SK-MEL-5 (cell line): ENCODE measurements at regions not wholly inside any gene's neighbourhood (a gene's known extent, or its start where the extent isn't known, plus 50 kb on each side); places are given as distances from the start of the nearest gene placed in this dataset.
"Not testable (repeated sequence)": the region's sequence is repeated elsewhere in the genome, so short reads cannot be mapped to it uniquely, and the experiment has no call there.

Experiments
- DNase-seq: peaks from one replicate; pipeline ENCODE4 v3.0.0-alpha.2; 2016; ENCODE audit warnings: low read depth, low spot score
- in situ Hi-C: cut with HindIII; loops from 2 replicates; pipeline ENCODE4 v1.10.0; 2016; ENCODE audit warnings: low sequenced_read_pairs, high pct_unique_total_duplicates, low pct_unique_long_range_greater_than_20kb

DNA sequence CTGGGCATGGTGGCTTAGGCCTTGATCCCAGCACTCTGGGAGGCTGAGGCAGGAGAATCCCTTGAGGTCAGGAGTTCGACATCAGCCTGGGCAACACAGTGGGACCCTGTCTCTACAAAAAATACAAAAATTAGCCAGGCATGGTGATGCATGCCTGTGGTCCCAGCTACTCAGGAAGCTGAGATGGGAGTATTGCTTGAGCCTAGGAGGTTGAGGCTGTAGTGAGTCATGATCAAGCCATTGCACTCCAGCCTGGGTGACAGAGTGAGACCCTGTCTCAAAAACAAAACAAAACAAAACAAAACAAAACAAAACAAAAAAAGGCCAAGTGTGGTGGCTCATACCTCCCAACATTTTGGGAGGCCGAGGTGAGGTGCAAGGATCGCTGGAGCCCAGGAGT lies 111.8 kb upstream of the XPO1 start:
- DNase-seq, in situ Hi-C loops: not testable (repeated sequence)

DNA sequence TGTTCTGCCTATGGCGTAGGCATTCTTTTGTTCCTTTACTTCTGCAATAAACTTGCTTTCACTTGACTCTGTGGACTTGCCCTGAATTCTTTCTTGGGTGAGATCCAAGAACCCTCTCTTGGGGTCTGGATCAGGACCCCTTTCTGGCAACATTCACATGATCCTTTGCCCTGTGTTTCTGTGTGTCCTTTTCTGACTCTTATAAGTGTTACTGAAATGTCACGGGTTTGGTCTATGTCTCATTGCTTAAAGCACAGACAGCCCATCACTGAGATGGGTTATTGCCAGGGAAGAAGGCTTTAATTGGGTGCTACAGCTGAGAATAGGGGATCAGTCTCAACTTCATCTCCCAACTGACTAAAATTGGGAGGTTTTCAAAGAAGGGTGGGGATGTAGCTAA lies 110.9 kb upstream of the XPO1 start:
- DNase-seq, result no peak
- in situ Hi-C loops, result no loop called here

DNA sequence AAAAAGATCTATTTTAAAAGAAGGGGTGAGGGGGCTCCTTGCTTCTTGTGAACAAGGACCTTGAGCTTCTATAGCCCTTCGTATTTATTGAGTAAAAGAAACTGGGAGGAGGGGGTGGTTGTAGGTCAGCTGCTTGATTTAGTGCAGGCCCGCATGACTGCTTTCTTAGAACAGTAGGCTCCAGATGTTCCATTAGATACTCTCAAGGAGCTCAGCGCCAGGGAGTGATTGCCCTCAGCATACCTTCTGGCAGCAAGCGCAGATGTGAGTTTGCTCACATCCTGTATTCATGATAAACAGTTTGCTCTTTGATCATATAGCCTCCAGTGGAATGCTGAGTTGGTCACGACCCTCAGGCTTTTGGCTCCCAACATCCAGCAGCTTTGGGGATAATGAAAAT lies 108.9 kb upstream of the XPO1 start:
- in situ Hi-C loops, result no loop called here
- DNase-seq, result peak; percentile 72

DNA sequence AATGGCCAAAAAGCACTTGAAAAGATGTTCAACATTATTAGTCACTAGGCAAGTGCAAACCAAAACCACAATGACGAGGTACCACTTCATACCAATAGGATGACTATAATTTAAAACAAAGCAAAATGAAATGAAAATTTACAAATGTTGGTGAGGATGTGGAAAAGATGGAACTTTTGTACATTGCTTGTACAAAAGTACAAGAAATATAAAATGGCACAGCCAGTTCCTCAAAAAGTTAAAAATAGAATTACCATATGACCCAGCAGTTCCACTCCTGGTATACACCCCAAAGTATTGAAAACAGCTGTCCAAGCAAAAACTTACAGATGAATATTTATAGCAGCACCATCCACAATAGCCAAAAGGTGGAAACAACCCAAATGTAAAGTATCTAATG lies 107.8 kb upstream of the XPO1 start:
- in situ Hi-C loops, result no loop called here
- no peak for DNase-seq

DNA sequence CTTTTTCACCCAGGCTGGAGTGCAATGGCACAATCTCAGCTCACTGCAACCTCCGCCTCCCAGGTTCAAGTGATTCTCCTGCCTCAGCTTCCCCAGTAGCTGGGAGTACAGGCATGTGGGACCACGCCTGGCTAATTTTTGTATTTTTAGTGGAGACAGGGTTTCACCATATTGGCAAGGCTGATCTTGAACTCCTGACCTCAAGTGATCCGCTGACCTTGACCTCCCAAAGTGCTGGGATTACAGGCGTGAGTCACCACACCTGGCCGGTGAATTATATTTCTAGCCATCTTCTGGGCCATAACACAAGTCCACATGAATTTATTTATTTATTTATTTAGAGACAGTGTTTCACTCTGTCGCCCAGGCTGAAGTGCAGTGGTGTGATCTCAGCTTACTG lies 105.0 kb upstream of the XPO1 start:
- in situ Hi-C loops, DNase-seq: not testable (repeated sequence)

DNA sequence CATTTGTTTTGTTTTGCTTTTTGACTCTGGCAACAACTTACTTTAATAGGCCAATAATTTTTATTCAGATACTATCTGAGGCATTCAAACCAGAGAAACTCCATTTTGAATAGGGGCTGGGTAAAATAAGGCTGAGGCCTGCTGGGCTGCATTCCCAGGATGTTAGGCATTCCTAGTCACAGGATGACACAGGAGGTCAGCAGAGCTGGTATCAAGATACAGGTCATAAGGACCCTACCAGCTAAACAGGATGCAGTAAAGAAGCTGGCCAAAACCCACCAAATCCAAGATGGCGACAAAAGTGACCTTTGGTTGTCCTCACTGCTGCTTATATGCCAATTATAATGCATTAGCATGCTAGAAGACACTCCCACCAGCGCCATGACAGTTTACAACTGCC lies 102.2 kb upstream of the XPO1 start:
- in situ Hi-C loops, result no loop called here
- peak; percentile 24 for DNase-seq

DNA sequence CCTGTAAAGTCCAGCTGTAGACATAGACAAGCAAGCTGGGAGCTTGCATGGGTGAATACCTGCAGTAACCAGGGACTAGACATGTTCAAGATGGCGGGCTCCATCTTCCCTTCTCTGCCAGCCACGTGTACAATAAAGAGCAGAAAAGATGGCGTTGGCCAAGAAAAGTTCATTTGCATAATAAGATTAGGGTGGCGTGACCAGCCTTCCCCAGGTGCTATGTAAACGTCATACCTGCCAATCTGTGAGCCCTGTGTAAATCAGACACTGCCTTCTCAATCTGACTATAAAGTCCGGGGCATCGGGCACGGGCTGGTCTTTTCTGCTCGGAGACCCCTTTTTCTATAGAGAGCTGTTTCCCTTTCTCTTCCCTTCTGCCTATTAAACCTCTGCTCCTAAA lies 101.6 kb upstream of the XPO1 start:
- no peak for DNase-seq
- in situ Hi-C loops, result no loop called here

DNA sequence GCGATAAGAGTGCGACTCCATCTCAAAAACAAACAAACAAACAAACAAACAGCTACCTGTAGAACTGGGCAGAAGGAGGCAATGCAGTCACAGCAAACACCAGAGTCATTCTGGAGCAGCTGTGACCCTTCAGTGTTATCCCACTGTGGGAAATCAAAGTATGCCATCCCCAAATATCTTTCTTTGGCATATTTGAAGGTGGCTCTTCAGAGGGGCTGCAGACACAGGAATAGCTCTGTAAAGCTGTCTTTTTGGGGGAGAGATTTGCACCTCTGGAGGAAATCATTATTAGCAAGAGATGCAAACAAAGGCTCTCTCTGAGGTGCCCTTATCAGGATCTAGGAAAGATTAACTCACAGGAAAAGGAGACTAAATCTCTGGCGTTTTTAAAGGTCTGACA lies 98.5 kb upstream of the XPO1 start:
- DNase-seq, result no peak
- in situ Hi-C loops, result no loop called here

DNA sequence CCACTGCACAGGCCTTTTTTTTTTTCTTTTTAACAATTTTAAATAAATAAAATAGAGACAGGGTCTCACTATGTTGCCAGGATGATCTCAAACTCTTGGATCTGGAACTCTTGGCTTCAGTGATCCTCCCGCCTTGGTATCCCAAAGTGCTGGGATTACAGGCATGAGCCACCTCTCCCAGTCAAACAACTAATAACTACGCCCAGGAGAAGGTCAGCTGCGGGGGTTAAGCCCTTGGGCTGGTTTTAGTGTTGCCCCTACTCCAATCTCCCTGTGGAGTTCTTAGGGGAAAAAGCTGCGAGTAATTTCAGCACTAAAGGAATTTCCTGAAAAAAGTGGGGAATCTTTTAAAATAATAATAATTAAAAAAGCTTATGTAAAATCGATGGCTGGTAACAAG lies 96.4 kb upstream of the XPO1 start:
- DNase-seq, result no peak
- in situ Hi-C loops, result no loop called here

DNA sequence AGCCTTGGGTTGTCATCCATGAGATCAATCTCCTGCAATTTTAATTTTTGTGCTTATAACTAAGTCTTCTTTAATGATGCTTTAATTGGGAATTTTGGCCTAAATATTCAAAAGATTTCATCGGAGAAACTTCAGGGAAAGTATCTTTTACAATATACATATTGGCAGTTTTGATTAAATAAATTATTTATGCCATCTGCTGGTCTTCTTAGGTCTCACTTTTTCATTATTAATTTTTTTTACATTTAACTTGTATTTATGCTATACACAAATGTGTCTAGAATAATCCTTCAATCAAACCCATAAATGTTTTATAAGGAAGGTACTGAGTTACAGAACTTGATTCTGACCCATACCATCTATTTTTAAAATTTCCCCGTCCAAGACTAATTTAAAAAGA lies 95.1 kb upstream of the XPO1 start:
- DNase-seq, result no peak
- in situ Hi-C loops, result no loop called here

DNA sequence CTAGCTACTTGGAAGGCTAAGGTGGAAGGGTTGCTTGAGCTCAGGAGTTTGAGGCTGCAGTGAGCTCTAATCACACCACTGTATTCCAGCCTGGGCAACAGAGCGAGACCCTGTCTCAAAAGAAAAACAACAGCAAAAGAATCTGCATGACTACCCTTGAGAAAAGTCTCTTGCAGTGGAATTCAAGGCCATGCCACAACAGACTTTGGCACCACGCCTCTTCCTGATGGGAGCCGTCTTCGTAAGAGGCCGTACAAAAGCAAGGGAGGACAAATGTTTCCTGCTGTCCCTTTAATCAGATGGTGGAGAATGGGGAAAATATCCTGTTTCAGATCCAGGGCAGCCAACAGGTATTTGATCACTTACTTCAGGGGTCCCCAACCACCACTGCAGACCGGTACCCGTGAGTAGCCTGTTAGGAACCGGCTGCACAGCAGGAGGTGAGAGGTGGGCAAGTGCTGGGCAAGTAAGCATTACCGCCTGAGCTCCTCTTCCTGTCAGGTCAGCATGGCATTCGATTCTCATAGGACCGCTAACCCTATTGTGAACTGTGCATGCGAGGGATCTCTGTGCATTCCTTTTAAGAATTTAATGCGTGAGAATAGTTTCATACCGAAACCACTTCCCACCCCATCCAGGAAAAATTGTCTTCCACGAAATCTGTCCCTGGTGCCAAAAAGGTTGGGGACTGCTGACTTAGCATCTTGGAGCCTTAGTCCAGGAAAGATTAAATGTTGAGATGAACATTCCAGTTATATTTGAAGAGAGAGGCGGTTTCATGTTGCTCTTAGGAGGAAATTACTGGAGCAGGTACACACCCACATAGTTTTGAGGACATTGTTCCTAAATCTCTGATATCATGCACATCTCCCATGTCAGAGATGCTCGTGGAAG lies 94.4 kb upstream of the XPO1 start:
- no peak for DNase-seq
- in situ Hi-C loops, result no loop called here

DNA sequence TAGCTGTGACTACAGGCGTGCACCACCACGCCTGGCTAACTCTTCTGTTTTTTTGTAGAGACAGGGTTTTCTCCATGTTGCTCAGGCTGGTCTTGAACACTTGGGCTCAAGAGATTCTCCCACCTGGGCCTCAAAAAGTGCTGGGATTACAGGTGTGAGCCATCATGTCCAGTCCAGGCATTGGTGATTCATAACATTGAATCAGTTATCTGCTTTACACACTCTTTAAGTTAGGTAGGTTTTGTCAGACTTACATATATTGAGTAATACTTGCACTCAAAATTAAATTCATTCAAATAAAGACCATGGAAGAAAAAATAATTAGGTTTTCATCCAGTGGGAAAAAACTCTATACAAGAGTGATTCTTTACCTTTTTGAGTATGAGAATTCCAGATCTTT lies 93.2 kb upstream of the XPO1 start:
- no peak for DNase-seq
- in situ Hi-C loops, result no loop called here

DNA sequence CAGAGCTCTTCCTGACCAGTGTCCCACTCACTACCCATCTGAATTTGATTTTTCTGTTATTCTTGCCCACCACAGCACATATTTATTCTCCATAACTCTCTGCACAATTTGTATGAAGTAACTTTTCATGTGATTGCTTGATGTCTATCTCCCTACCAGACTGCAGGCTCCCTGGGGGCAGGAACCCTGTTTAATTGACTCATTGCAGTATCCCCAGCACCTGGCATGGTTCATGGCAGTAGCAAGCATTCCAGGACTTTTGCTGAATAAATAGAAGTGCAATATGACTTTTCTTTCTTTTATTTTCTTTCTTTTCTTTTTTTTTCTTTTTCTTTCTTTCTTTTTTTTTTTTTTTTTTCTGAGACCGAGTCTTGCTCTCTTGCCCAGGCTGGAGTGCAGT lies 88.7 kb upstream of the XPO1 start:
- in situ Hi-C loops, result no loop called here
- no peak for DNase-seq

DNA sequence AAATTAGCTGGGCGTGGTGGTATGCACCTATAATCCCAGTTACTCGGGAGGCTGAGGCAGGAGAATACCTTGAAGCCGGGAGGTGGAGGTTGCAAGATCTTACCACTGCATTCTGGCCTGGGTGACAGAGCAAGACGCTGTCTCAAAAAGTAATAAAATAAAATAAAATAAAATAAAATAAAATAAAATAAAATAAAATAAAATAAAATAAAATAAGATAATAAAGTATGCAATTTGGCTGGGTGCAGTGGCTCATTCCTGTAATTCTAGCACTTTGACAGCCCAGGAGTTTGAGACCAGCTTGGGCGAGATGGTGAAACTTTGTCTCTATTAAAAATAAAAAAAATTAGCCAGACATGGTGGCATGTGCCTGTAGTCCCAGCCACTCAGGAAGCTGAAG lies 85.6 kb upstream of the XPO1 start:
- no peak for DNase-seq
- in situ Hi-C loops, result no loop called here

DNA sequence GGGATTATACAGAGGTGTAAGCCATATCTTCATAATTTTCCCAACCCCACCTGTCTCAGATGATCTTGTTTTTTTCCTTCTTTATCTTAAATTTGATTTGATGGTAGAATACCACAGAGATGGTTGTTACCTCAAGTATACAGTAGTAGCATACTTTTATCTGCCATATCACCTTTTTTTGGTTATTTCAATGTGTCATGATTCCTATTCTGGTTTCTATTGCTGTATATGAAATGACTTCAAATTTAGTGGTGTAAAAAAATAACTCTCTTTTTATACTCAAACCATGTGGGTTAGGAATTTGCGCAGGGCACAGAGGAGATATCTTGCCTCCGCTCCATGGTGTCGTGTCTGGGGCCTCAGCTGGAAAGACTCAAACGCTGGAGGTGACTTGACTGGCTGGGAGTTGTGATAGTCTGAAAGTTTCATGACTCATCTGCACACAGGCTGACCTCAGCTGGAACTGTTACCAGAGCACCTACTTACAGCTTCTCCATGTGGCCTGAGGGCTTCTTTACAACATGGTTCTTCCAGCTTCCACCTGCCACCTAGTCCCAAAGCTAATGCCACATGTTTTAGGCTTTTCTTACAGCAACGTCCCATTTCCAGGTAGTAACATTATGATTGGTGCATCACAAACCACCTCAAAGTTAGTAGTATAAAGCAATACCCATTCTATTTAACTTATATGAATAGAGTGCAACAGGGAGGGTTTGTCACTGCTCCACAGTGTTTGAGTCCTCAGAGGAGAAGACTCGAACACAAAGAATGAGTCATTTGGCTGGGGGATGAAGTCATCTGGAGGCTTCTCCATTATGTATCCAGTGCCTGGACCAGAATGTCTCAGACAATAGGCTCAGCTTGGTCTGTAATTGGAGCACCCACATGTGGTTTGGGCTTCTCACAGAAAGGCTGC lies 82.3 kb upstream of the XPO1 start:
- DNase-seq, result peak; percentile 46
- in situ Hi-C loops, result no loop called here

DNA sequence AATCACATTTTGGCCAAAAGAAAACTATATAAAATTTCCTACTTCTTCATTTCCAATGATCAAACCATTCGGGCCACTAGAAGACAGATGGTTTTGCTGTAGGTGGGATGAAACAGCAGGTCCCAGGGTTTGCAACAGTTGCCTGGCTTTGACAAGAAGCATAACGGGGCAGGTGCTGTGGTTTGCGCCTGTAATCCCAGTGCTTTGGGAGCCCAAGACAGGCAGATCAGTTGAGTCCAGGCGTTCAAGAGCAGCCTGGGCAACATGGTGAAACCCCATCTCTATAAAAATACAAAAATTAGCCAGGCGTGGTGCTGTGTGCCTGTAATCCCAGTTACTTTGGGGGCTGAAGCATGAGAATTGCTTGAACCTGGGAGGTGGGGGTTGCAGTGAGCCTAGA lies 81.4 kb upstream of the XPO1 start:
- in situ Hi-C loops, result no loop called here

DNA sequence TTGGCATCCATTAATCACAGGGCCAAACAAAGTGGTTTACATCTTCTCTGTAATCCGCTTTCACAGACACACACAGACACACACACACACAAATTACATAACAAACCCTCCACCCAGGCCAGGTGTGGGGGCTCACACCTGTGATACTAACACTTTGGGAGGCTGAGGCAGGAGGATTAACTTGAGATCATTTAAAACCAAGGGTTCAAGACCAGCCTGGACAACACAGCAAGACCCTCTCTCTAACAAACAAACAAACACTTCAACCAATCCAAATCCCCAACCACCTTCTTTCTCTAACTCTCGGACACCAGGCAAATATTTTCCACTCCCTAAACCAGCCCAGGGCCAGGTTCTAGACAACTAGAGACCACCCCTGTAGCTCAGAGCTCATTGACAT lies 79.5 kb upstream of the XPO1 start:
- in situ Hi-C loops, result no loop called here
- DNase-seq, result no peak

More for the DNA sequence above, 81.4 kb upstream of the XPO1 start:
- no peak for DNase-seq

DNA sequence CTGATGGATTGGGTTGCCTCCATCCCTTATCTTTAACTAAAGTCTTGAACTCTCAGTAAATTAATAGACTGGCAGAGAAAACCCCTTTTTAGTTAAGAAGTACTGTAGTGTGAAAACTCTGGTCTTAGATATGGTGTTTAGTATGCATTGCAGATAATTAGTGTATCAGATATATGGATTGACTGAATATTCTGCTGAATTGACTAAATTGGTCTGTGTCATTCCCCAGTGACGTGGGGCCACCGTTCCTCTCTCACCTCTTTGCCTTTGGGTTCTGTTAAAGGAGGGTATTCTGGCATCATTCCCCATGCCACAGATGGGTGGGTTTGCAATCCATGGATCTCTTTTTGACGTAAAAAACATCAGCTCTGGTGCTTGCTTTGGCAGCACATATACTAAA lies 67.1 kb upstream of the XPO1 start:
- in situ Hi-C loops, result no loop called here
- DNase-seq, result no peak

DNA sequence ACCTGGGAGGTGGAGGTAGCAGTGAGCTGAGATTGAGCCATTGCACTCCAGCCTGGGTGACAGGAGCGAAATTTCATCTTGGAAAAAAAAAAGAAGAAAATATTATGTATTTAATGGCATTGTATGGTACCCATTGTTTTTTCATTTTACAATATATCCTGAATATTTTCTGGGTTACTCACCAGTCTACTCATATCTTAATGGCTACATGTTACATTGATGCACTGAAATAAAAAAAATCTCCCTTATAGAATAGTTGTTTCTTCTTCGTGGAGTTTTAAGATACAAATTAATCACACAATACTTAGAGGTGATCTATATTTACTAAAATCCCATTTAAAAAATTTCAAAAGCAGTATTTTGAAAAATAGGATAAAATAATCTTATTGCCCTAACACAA lies 66.3 kb upstream of the XPO1 start:
- in situ Hi-C loops, result no loop called here
- DNase-seq, result no peak
